Neural cell (in vitro differentiated cells): ENCODE measurements at regions not wholly inside any gene's neighbourhood (a gene's known extent, or its start where the extent isn't known, plus 50 kb on each side); places are given as distances from the start of the nearest gene placed in this dataset.

Experiments used
- H2AFZ ChIP-seq: fragments of 200-600, 300-800 bp; sonication (generic), shearing (Covaris generic); 2 replicates; pipeline ENCODE4 v1.6.0; 2014; ENCODE audit warnings: low read depth, mild to moderate bottlenecking, antibody characterized with exemption, low read length, moderate library complexity
- H3F3A ChIP-seq: fragments of 200-600 bp; shearing (Covaris generic); 2 replicates; pipeline ENCODE4 v1.6.1; 2016; ENCODE audit warnings: mild to moderate bottlenecking, moderate library complexity, mixed read lengths, antibody characterized with exemption, low read length; ENCODE audit not compliant: insufficient read depth, poor library complexity, severe bottlenecking
- H3K27ac ChIP-seq: fragments of 200-600, 300-800 bp; sonication (generic), shearing (Covaris generic); 2 replicates; pipeline ENCODE4 v1.5.1; 2014; ENCODE audit warnings: mild to moderate bottlenecking, low read length, moderate library complexity
- H3K27me3 ChIP-seq: fragments of 300-800, 200-600 bp; sonication (generic), shearing (Covaris generic); 2 replicates; pipeline ENCODE4 v1.6.0; 2014; ENCODE audit warnings: mild to moderate bottlenecking, low read depth, low read length, moderate library complexity; ENCODE audit not compliant: insufficient read depth
- H3K36me3 ChIP-seq: fragments of 300-800, 200-600 bp; sonication (generic), shearing (Covaris generic); 2 replicates; pipeline ENCODE4 v1.5.1; 2014; ENCODE audit warnings: mild to moderate bottlenecking, antibody characterized with exemption, low read length, moderate library complexity; ENCODE audit not compliant: insufficient read depth
- H3K4me2 ChIP-seq: fragments of 300-800, 200-600 bp; sonication (generic), shearing (Covaris generic); 2 replicates; pipeline ENCODE4 v1.6.0; 2014; ENCODE audit warnings: mild to moderate bottlenecking, low read length
- H3K4me3 ChIP-seq: fragments of 300-800, 200-600 bp; sonication (generic), shearing (Covaris generic); 2 replicates; pipeline ENCODE4 v1.5.1; 2014; ENCODE audit warnings: mild to moderate bottlenecking, low read length, moderate library complexity
- H3K79me2 ChIP-seq: fragments of 200-600 bp; shearing (Covaris generic); replicated peaks from 2 replicates; pipeline ENCODE4 v1.6.0; 2014; ENCODE audit warnings: mild to moderate bottlenecking, low read length, moderate library complexity; ENCODE audit not compliant: insufficient read depth
- H3K9ac ChIP-seq: fragments of 300-800, 200-600 bp; sonication (generic), shearing (Covaris generic); 2 replicates; pipeline ENCODE4 v1.6.1; 2016; ENCODE audit warnings: mild to moderate bottlenecking, low read length, mixed read lengths
- H3K9me2 ChIP-seq: fragments of 200-600 bp; shearing (Covaris generic); 2 replicates; pipeline ENCODE4 v1.6.1; 2016; ENCODE audit warnings: mild to moderate bottlenecking, low read length, mixed read lengths; ENCODE audit not compliant: insufficient read depth
- H3K9me3 ChIP-seq: fragments of 200-600, 300-800 bp; sonication (generic), shearing (Covaris generic); 2 replicates; pipeline ENCODE4 v1.6.1; 2016; ENCODE audit warnings: mild to moderate bottlenecking, mixed run types, low read length, moderate library complexity, mixed read lengths
- H4K20me1 ChIP-seq: fragments of 200-600 bp; shearing (Covaris generic); 2 replicates; pipeline ENCODE4 v1.6.1; 2016; ENCODE audit warnings: mild to moderate bottlenecking, mixed run types; ENCODE audit not compliant: insufficient read depth
- CTCF ChIP-seq: fragments of 450-650 bp; IDR thresholded peaks from 2 replicates; pipeline ENCODE4 v1.5.1; 2014; ENCODE audit warnings: antibody characterized with exemption, mild to moderate bottlenecking, moderate library complexity; ENCODE audit not compliant: poor library complexity, severe bottlenecking
- EP300 ChIP-seq: fragments of 450-650 bp; conservative IDR thresholded peaks from 2 replicates; pipeline ENCODE4 v1.6.1; 2014; ENCODE audit warnings: antibody characterized with exemption, mild to moderate bottlenecking, moderate library complexity; ENCODE audit not compliant: poor library complexity, severe bottlenecking
- EZH2 ChIP-seq: fragments of 200-600, 300-800 bp; shearing (Covaris generic), sonication (generic); IDR thresholded peaks from 2 replicates; pipeline ENCODE4 v1.6.1; 2014; ENCODE audit warnings: antibody characterized with exemption, low read length, borderline replicate concordance, mild to moderate bottlenecking; ENCODE audit not compliant: insufficient read depth, poor library complexity, severe bottlenecking
- MXI1 ChIP-seq: fragments of 450-650 bp; conservative IDR thresholded peaks from 2 replicates; pipeline ENCODE4 v1.6.1; 2014; ENCODE audit warnings: antibody characterized with exemption, mild to moderate bottlenecking; ENCODE audit not compliant: poor library complexity, severe bottlenecking
- POLR2AphosphoS5 ChIP-seq: IDR thresholded peaks from 2 replicates; pipeline ENCODE4 v1.6.1; 2012
- RAD21 ChIP-seq: fragments of 450-650 bp; conservative IDR thresholded peaks from 2 replicates; pipeline ENCODE4 v1.6.1; 2014; ENCODE audit warnings: antibody characterized with exemption, mild to moderate bottlenecking, moderate library complexity
- REST ChIP-seq: IDR thresholded peaks from 2 replicates; pipeline ENCODE4 v1.6.1; 2012; ENCODE audit warnings: borderline replicate concordance
- SMC3 ChIP-seq: fragments of 450-650 bp; conservative IDR thresholded peaks from 2 replicates; pipeline ENCODE4 v1.6.1; 2014; ENCODE audit warnings: antibody characterized with exemption, mild to moderate bottlenecking, moderate library complexity; ENCODE audit not compliant: poor library complexity
- TAF1 ChIP-seq: IDR thresholded peaks from 2 replicates; pipeline ENCODE4 v1.6.1; 2012; ENCODE audit warnings: low read depth

- no peak for TF ChIP-seq SMC3
- TF ChIP-seq EZH2, result no peak
- no peak for TF ChIP-seq EP300
- no peak for TF ChIP-seq TAF1
- TF ChIP-seq RAD21, result no peak
- no peak for TF ChIP-seq CTCF
- TF ChIP-seq POLR2AphosphoS5, result no peak
- TF ChIP-seq MXI1, result no peak
- no peak for TF ChIP-seq REST
- no peaks in the 10 kb centered on the region for H3F3A ChIP-seq
- no peak overlapping the region for H2AFZ ChIP-seq
- H4K20me1 ChIP-seq, result no peaks in the 10 kb centered on the region
- no peaks in the 10 kb centered on the region for H3K9me2 ChIP-seq
- no peaks in the 10 kb centered on the region for H3K9me3 ChIP-seq
- no peaks in the 10 kb centered on the region for H3K79me2 ChIP-seq
- H3K27ac ChIP-seq, result no peak overlapping the region
- no peaks in the 10 kb centered on the region for H3K36me3 ChIP-seq
- H3K4me3 ChIP-seq, result no peak overlapping the region
- H3K27me3 ChIP-seq, result no peaks in the 10 kb centered on the region
- H3K9ac ChIP-seq, result no peak overlapping the region
- no peak overlapping the region for H3K4me2 ChIP-seq
Measured at GRCh38 chr20:1809611-1810510, 85.3 kb upstream of the SIRPA start.

GRCh38 chr20:1809131-1809572 is 86.1 kb upstream of the SIRPA start:
- Histone ChIP-seq H3K36me3 (no peaks in the 10 kb centered on the region), H3K9ac (no peak overlapping the region), H3K4me2 (no peak overlapping the region), H3F3A (no peaks in the 10 kb centered on the region), H3K9me3 (no peaks in the 10 kb centered on the region), H3K9me2 (no peaks in the 10 kb centered on the region), H3K79me2 (no peaks in the 10 kb centered on the region), H2AFZ (no peak overlapping the region), H3K27me3 (no peaks in the 10 kb centered on the region), H3K27ac (no peak overlapping the region), H4K20me1 (no peaks in the 10 kb centered on the region), H3K4me3 (no peak overlapping the region)
- TF ChIP-seq EZH2 (no peak), CTCF (no peak), EP300 (no peak), MXI1 (no peak), POLR2AphosphoS5 (no peak), TAF1 (no peak), SMC3 (no peak), RAD21 (no peak), REST (no peak)
